SK-N-SH treated with all-trans-retinoic acid at 6 μM for 48 hours (cell line): ENCODE measurements at regions not wholly inside any gene's neighbourhood (a gene's known extent, or its start where the extent isn't known, plus 50 kb on each side); places are given as distances from the start of the nearest gene placed in this dataset.

Experiments
- GLIS3 ChIP-seq: fragments of 250-450 bp; sonication (Bioruptor Pico); IDR thresholded peaks from 2 replicates; pipeline ENCODE4 v1.5.0; 2020; ENCODE audit warnings: mild to moderate bottlenecking, moderate library complexity
- RARB ChIP-seq: fragments of 250-450 bp; sonication (Bioruptor Pico); IDR thresholded peaks from 2 replicates; pipeline ENCODE4 v1.8.0; 2021; ENCODE audit warnings: mild to moderate bottlenecking, moderate library complexity
- ZC3H10 ChIP-seq: fragments of 250-450 bp; sonication (Bioruptor Pico); IDR thresholded peaks from 2 replicates; pipeline ENCODE4 v1.5.1; 2021; ENCODE audit warnings: mild to moderate bottlenecking, moderate library complexity
- ZFP30 ChIP-seq: fragments of 450-650 bp; formaldehyde crosslinking; IDR thresholded peaks from 2 replicates; pipeline ENCODE4 v1.5.0; 2022; ENCODE audit warnings: mild to moderate bottlenecking, moderate library complexity
- ZNF70 ChIP-seq: fragments of 450-650 bp; formaldehyde crosslinking; IDR thresholded peaks from 2 replicates; pipeline ENCODE4 v1.5.0; 2020; ENCODE audit warnings: mild to moderate bottlenecking, moderate library complexity
- ZNF8 ChIP-seq: fragments of 450-650 bp; formaldehyde crosslinking; IDR thresholded peaks from 2 replicates; pipeline ENCODE4 v1.5.0; 2020; ENCODE audit warnings: mild to moderate bottlenecking, moderate library complexity

DNA sequence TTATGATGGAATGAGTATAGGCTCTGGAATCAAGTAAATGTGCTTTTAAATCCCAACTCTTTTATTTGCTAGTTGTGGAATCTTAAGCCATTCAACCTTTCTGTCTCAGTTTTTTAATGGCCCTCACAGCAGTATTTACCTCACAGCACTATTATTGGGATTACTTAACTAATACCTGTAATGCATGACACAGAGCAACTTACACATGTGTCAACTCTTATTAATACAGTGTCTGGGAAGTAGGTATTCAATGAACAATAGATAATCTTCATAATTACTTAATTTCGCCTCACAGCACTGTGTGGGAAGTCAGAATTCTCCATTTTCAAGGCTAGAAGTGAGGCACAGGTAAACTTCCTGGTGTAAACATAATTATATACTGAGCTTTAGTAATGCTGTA, 149.7 kb upstream of the NUDT6 start:
- no peak for TF ChIP-seq ZFP30
- TF ChIP-seq GLIS3 (CRISPR knock-in tag): no peak
- TF ChIP-seq RARB (CRISPR knock-in tag): no peak
- TF ChIP-seq ZNF8 (CRISPR knock-in tag): no peak
- TF ChIP-seq ZC3H10: no peak
- no peak for TF ChIP-seq ZNF70 (CRISPR knock-in tag)
